ENCODE measurements at regions not wholly inside any gene's neighbourhood (a gene's known extent, or its start where the extent isn't known, plus 50 kb on each side); places are given as distances from the start of the nearest gene placed in this dataset.

- intact Hi-C loops (cut with micrococcal nuclease) = no loop called here
Observed at GRCh38 chr18:29305516-29305915, 1128.6 kb upstream of the CDH2 start.

- intact Hi-C loops (cut with micrococcal nuclease) = no loop called here
Observed at GRCh38 chr18:29301048-29301447, 1124.1 kb upstream of the CDH2 start.

- intact Hi-C loops (cut with micrococcal nuclease) = no loop called here
Observed at GRCh38 chr18:29285471-29285870, 1108.5 kb upstream of the CDH2 start.

GRCh38 chr18:29271501-29271900 is 1094.6 kb upstream of the CDH2 start:
- intact Hi-C loops (cut with micrococcal nuclease) = no loop called here

GRCh38 chr18:29259838-29260237 is 1082.9 kb upstream of the CDH2 start:
- intact Hi-C loops (cut with micrococcal nuclease) = no loop called here

- intact Hi-C loops (cut with micrococcal nuclease) = no loop called here
Observed at GRCh38 chr18:29254123-29254522, 1077.2 kb upstream of the CDH2 start.

GRCh38 chr18:29251681-29252080 is 1074.8 kb upstream of the CDH2 start:
- intact Hi-C loops (cut with micrococcal nuclease) = no loop called here

GRCh38 chr18:29250843-29251242 is 1073.9 kb upstream of the CDH2 start:
- intact Hi-C loops (cut with micrococcal nuclease) = no loop called here

GRCh38 chr18:29250259-29250658 is 1073.3 kb upstream of the CDH2 start:
- intact Hi-C loops (cut with micrococcal nuclease) = no loop called here

- intact Hi-C loops (cut with micrococcal nuclease) = loop anchor here (10.0 kb wide), 1 partner anchor 66 kb away; no protein-coding TSS in a partner anchor
Observed at GRCh38 chr18:29248805-29249204, 1071.9 kb upstream of the CDH2 start.

- intact Hi-C loops (cut with micrococcal nuclease) = loop anchor here (10.0 kb wide), 1 partner anchor 74 kb away; no protein-coding TSS in a partner anchor
Observed at GRCh38 chr18:29241199-29241598, 1064.3 kb upstream of the CDH2 start.

- intact Hi-C loops (cut with micrococcal nuclease) = no loop called here
Observed at GRCh38 chr18:29234751-29235150, 1057.8 kb upstream of the CDH2 start.

GRCh38 chr18:29226213-29226612 is 1049.3 kb upstream of the CDH2 start:
- intact Hi-C loops (cut with micrococcal nuclease) = no loop called here

GRCh38 chr18:29225351-29225750 is 1048.4 kb upstream of the CDH2 start:
- intact Hi-C loops (cut with micrococcal nuclease) = no loop called here

GRCh38 chr18:29218091-29218490 is 1041.2 kb upstream of the CDH2 start:
- intact Hi-C loops (cut with micrococcal nuclease) = no loop called here

- intact Hi-C loops (cut with micrococcal nuclease) = no loop called here
Observed at GRCh38 chr18:29217124-29217915, 1040.4 kb upstream of the CDH2 start.

- intact Hi-C loops (cut with micrococcal nuclease) = no loop called here
Observed at GRCh38 chr18:29198834-29199233, 1021.9 kb upstream of the CDH2 start.

- intact Hi-C loops (cut with micrococcal nuclease) = no loop called here
Observed at GRCh38 chr18:29196307-29196706, 1019.4 kb upstream of the CDH2 start.

- intact Hi-C loops (cut with micrococcal nuclease) = no loop called here
Observed at GRCh38 chr18:29191263-29191662, 1014.3 kb upstream of the CDH2 start.

GRCh38 chr18:29188760-29189159 is 1011.8 kb upstream of the CDH2 start:
- intact Hi-C loops (cut with micrococcal nuclease) = loop anchor here (10.0 kb wide), 1 partner anchor 54 kb away; no protein-coding TSS in a partner anchor

GRCh38 chr18:29185801-29186200 is 1008.9 kb upstream of the CDH2 start:
- intact Hi-C loops (cut with micrococcal nuclease) = loop anchor here (10.0 kb wide), 1 partner anchor 51 kb away; no protein-coding TSS in a partner anchor

- intact Hi-C loops (cut with micrococcal nuclease) = loop anchor here (10.0 kb wide), 1 partner anchor 50 kb away; no protein-coding TSS in a partner anchor
Observed at GRCh38 chr18:29184654-29185053, 1007.7 kb upstream of the CDH2 start.

Measured in T-helper 2 cell treated with Interferon-gamma antibody and Interleukin-4, amounts not matched to agents 100 ng/mL and 5 ng/mL, for 36 hours (primary cell).